Caco-2 (cell line): ENCODE measurements at regions not wholly inside any gene's neighbourhood (a gene's known extent, or its start where the extent isn't known, plus 50 kb on each side); places are given as distances from the start of the nearest gene placed in this dataset.

Experiments
- BruUV-seq: library from RNA; stranded (reverse); fragments of 400-500 nt; replicated peaks from 2 replicates; lab custom pipeline; 2021; lab: Mats Ljungman, UMichigan
- CTCF ChIA-PET: fragments of 300-600 bp; sonication (Branson Sonifier 250); formaldehyde crosslinking; loops from one replicate; lab custom pipeline; 2022; ENCODE audit warnings: antibody characterized with exemption; lab: Charles Lee
- POLR2A ChIA-PET: fragments of 300-600 bp; sonication (Branson Sonifier 250); formaldehyde crosslinking; loops from one replicate; lab custom pipeline; 2022; ENCODE audit warnings: antibody characterized with exemption; lab: Charles Lee
- DNase-seq, 2 experiments: peaks; one replicate each; pipeline versions ENCODE4 v3.0.0 to v3.0.0-alpha.2; 2020 to 2022
- H3K27me3 ChIP-seq: replicated peaks from 2 replicates; pipeline ENCODE4 v1.6.0; 2011; ENCODE audit warnings: low read length; ENCODE audit not compliant: control insufficient read depth, insufficient read depth
- H3K36me3 ChIP-seq: 2 replicates; pipeline ENCODE4 v1.5.1; 2011; ENCODE audit warnings: low read length; ENCODE audit not compliant: control insufficient read depth, insufficient read depth
- H3K4me1 ChIP-seq: fragments of 250-450 bp; sonication (Bioruptor Pico); 2 replicates; pipeline ENCODE4 v1.5.1; 2020; ENCODE audit warnings: mild to moderate bottlenecking
- H3K4me3 ChIP-seq: 2 replicates; pipeline ENCODE4 v1.5.1; 2011; ENCODE audit warnings: low read depth, mild to moderate bottlenecking, control low read depth, low read length
- H3K9me3 ChIP-seq: fragments of 250-450 bp; sonication (Bioruptor Pico); 2 replicates; pipeline ENCODE4 v1.5.1; 2020; ENCODE audit warnings: mild to moderate bottlenecking, moderate library complexity
- H3K27ac Mint-ChIP-seq: one replicate; pipeline ENCODE4 v1.8.0; 2022; ENCODE audit warnings: mixed read lengths; ENCODE audit not compliant: unreplicated experiment
- H3K27me3 Mint-ChIP-seq: one replicate; pipeline ENCODE4 v1.8.0; 2022; ENCODE audit warnings: mixed read lengths; ENCODE audit not compliant: insufficient read depth, unreplicated experiment
- H3K36me3 Mint-ChIP-seq: one replicate; pipeline ENCODE4 v1.8.0; 2022; ENCODE audit warnings: mild to moderate bottlenecking, mixed read lengths; ENCODE audit not compliant: insufficient read depth, unreplicated experiment
- H3K4me1 Mint-ChIP-seq: one replicate; pipeline ENCODE4 v1.8.0; 2022; ENCODE audit warnings: low read depth, mixed read lengths; ENCODE audit not compliant: unreplicated experiment
- H3K4me3 Mint-ChIP-seq: one replicate; pipeline ENCODE4 v1.8.0; 2022; ENCODE audit warnings: mild to moderate bottlenecking, moderate library complexity, mixed read lengths; ENCODE audit not compliant: unreplicated experiment
- H3K9me3 Mint-ChIP-seq: one replicate; pipeline ENCODE4 v1.8.0; 2022; ENCODE audit warnings: mixed read lengths; ENCODE audit not compliant: unreplicated experiment
- CTCF ChIP-seq, 2 experiments: fragments of 200-600 bp in 1 of 2; IDR thresholded peaks; 1 replicate in 1 of 2; 2 replicates in 1 of 2; pipeline versions ENCODE4 v1.5.1 to v1.8.0; 2011 to 2022; ENCODE audit warnings: antibody characterized with exemption in 1 of 2, control low read depth in 1 of 2, inconsistent platforms in 1 of 2, low read depth in 1 of 2, low read length in 1 of 2, mild to moderate bottlenecking in 1 of 2, moderate library complexity in 1 of 2; ENCODE audit not compliant: insufficient read depth in 1 of 2, severe bottlenecking in 1 of 2, unreplicated experiment in 1 of 2
- intact Hi-C: fragments of 100-400 bp; cut with micrococcal nuclease; formaldehyde crosslinking; loops from one replicate; pipeline ENCODE4 v1.10.0; 2022; ENCODE audit not compliant: unreplicated experiment

- intact Hi-C loops = no loop called here
- H3K4me3 ChIP-seq = no peak overlapping the region
- no peaks in the 10 kb centered on the region for H3K36me3 ChIP-seq
- BruUV-seq = no TSS peak
- no peaks in the 10 kb centered on the region for H3K4me1 ChIP-seq
- no peak for TF ChIP-seq CTCF (IDR thresholded peaks at IDR 0.05; ENCODE audit: insufficient read depth in 1 of 2, low read depth in 1 of 2, low read length in 1 of 2, severe bottlenecking in 1 of 2, unreplicated experiment in 1 of 2)
- POLR2A ChIA-PET = no interaction called here
- H3K27ac Mint-ChIP-seq = no peak overlapping the region
- H3K9me3 ChIP-seq = no peaks in the 10 kb centered on the region
- H3K27me3 ChIP-seq = no peaks in the 10 kb centered on the region
- no peak for DNase-seq
- H3K9me3 Mint-ChIP-seq = no peaks in the 10 kb centered on the region
- H3K27me3 Mint-ChIP-seq = peaks cover 3% of the 10 kb centered on the region
- H3K4me3 Mint-ChIP-seq = no peak overlapping the region
- H3K36me3 Mint-ChIP-seq = no peaks in the 10 kb centered on the region
- no peaks in the 10 kb centered on the region for H3K4me1 Mint-ChIP-seq
- CTCF ChIA-PET = no interaction called here
Observed at GRCh38 chr4:127143460-127144195, 489.1 kb upstream of the INTU start.

GRCh38 chr4:127145006-127145540 is 487.7 kb upstream of the INTU start:
- H3K36me3 ChIP-seq = no peaks in the 10 kb centered on the region
- Mint-ChIP-seq H3K36me3 (no peaks in the 10 kb centered on the region), H3K27ac (no peak overlapping the region), H3K27me3 (peaks cover 3% of the 10 kb centered on the region), H3K9me3 (no peaks in the 10 kb centered on the region), H3K4me1 (no peaks in the 10 kb centered on the region), H3K4me3 (no peak overlapping the region)
- H3K4me3 ChIP-seq = no peak overlapping the region
- TF ChIP-seq CTCF (IDR thresholded peaks at IDR 0.05; ENCODE audit: insufficient read depth in 1 of 2, low read depth in 1 of 2, low read length in 1 of 2, severe bottlenecking in 1 of 2, unreplicated experiment in 1 of 2) = no peak
- H3K27me3 ChIP-seq = no peaks in the 10 kb centered on the region
- DNase-seq = no peak
- CTCF ChIA-PET = no interaction called here
- intact Hi-C loops = no loop called here
- H3K9me3 ChIP-seq = no peaks in the 10 kb centered on the region
- H3K4me1 ChIP-seq = no peaks in the 10 kb centered on the region
- BruUV-seq = no TSS peak
- POLR2A ChIA-PET = no interaction called here

DNA sequence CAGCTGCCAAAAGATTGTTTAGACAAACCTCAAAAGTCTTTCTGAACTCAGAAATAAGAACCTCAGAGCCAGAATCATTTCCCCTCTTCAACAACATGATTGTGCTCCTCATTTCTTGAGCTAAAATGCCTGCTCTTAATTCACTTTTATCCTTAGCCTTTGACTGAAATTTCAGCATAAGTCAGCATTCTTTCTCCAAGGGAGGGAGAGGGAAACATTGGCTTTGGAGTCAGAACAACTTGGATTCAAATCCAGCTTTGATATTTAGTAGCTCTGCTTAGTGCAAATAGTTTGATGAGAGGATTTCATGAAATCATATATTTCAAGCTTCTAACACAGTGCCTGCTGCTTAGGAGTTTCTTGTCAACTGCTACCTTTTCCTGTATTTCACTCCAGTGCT is 484.6 kb upstream of the INTU start:
- no TSS peak for BruUV-seq
- H3K9me3 Mint-ChIP-seq = no peaks in the 10 kb centered on the region
- H3K27me3 Mint-ChIP-seq = peaks cover 3% of the 10 kb centered on the region
- H3K27ac Mint-ChIP-seq = no peak overlapping the region
- ChIA-PET POLR2A (no interaction called here), CTCF (no interaction called here)
- no peak for TF ChIP-seq CTCF (IDR thresholded peaks at IDR 0.05; ENCODE audit: insufficient read depth in 1 of 2, low read depth in 1 of 2, low read length in 1 of 2, severe bottlenecking in 1 of 2, unreplicated experiment in 1 of 2)
- Histone ChIP-seq H3K27me3 (no peaks in the 10 kb centered on the region), H3K36me3 (no peaks in the 10 kb centered on the region), H3K9me3 (no peaks in the 10 kb centered on the region), H3K4me3 (no peak overlapping the region), H3K4me1 (no peaks in the 10 kb centered on the region)
- intact Hi-C loops = no loop called here
- DNase-seq = no peak
- no peak overlapping the region for H3K4me3 Mint-ChIP-seq
- no peaks in the 10 kb centered on the region for H3K36me3 Mint-ChIP-seq
- no peaks in the 10 kb centered on the region for H3K4me1 Mint-ChIP-seq
